Fibroblast of skin of back (primary cell): ENCODE measurements at regions not wholly inside any gene's neighbourhood (a gene's known extent, or its start where the extent isn't known, plus 50 kb on each side); places are given as distances from the start of the nearest gene placed in this dataset.

ENCODE experiments used
- DNase-seq: peaks from one replicate; pipeline ENCODE4 v3.0.0-alpha.2; 2013

GRCh38 chr11:19365743-19366410 is 125.1 kb upstream of the E2F8 start:
- no peak for DNase-seq

- peak; percentile 71 for DNase-seq
Observed at GRCh38 chr11:19359221-19360000, 118.7 kb upstream of the E2F8 start.

- DNase-seq = no peak
Observed at GRCh38 chr11:19357943-19358342, 117.2 kb upstream of the E2F8 start.

- DNase-seq = no peak
Observed at GRCh38 chr11:19355601-19356000, 114.9 kb upstream of the E2F8 start.

- no peak for DNase-seq
Observed at GRCh38 chr11:19353287-19353850, 112.6 kb upstream of the E2F8 start.

GRCh38 chr11:19352771-19353160 is 112.0 kb upstream of the E2F8 start:
- DNase-seq = no peak

GRCh38 chr11:19352072-19352770 is 111.5 kb upstream of the E2F8 start:
- no peak for DNase-seq

- no peak for DNase-seq
Observed at GRCh38 chr11:19351426-19351825, 110.7 kb upstream of the E2F8 start.

- DNase-seq = no peak
Observed at GRCh38 chr11:19350160-19350559, 109.4 kb upstream of the E2F8 start.

GRCh38 chr11:19349340-19350025 is 108.7 kb upstream of the E2F8 start:
- DNase-seq = no peak

GRCh38 chr11:19347911-19348310 is 107.2 kb upstream of the E2F8 start:
- no peak for DNase-seq

- DNase-seq = no peak
Observed at GRCh38 chr11:19345848-19346681, 105.3 kb upstream of the E2F8 start.

GRCh38 chr11:19345519-19345847 is 104.7 kb upstream of the E2F8 start:
- no peak for DNase-seq

GRCh38 chr11:19344661-19345518 is 104.1 kb upstream of the E2F8 start:
- DNase-seq = peak; percentile 57

- DNase-seq = no peak
Observed at GRCh38 chr11:19342036-19342435, 101.3 kb upstream of the E2F8 start.

- DNase-seq = no peak
Observed at GRCh38 chr11:19338375-19338774, 97.6 kb upstream of the E2F8 start.

- DNase-seq = no peak
Observed at GRCh38 chr11:19337779-19338178, 97.0 kb upstream of the E2F8 start.

- DNase-seq = no peak
Observed at GRCh38 chr11:19336331-19336730, 95.6 kb upstream of the E2F8 start.

GRCh38 chr11:19332476-19332875 is 91.7 kb upstream of the E2F8 start:
- no peak for DNase-seq

GRCh38 chr11:19330416-19330815 is 89.7 kb upstream of the E2F8 start:
- no peak for DNase-seq

- no peak for DNase-seq
Observed at GRCh38 chr11:19329970-19330369, 89.2 kb upstream of the E2F8 start.
